Loucy (cell line): ENCODE measurements at regions not wholly inside any gene's neighbourhood (a gene's known extent, or its start where the extent isn't known, plus 50 kb on each side); places are given as distances from the start of the nearest gene placed in this dataset.

Experiments used
- CTCF ChIP-seq: fragments of 200-600 bp; sonication (generic); conservative IDR thresholded peaks from 2 replicates; pipeline ENCODE4 v1.5.1; 2014; ENCODE audit warnings: mild to moderate bottlenecking, antibody characterized with exemption, low read length
- EZH2phosphoT487 ChIP-seq: fragments of 200-600 bp; IDR thresholded peaks from 2 replicates; pipeline ENCODE4 v1.6.1; 2018; ENCODE audit warnings: antibody characterized with exemption, mild to moderate bottlenecking, moderate library complexity, borderline replicate concordance

- no peak for TF ChIP-seq CTCF
- TF ChIP-seq EZH2phosphoT487 = no peak
Measured at GRCh38 chr13:56653043-56653442, 487.7 kb upstream of the PRR20A start.
